GM12872 (cell line): ENCODE measurements at regions not wholly inside any gene's neighbourhood (a gene's known extent, or its start where the extent isn't known, plus 50 kb on each side); places are given as distances from the start of the nearest gene placed in this dataset.

Source experiments
- TF ChIP-seq, protein P1 (sequence below): IDR thresholded peaks from 3 replicates; pipeline ENCODE4 v1.5.1; 2011; ENCODE audit warnings: low read depth, mild to moderate bottlenecking, low read length, moderate library complexity; ENCODE audit not compliant: insufficient read depth

DNA sequence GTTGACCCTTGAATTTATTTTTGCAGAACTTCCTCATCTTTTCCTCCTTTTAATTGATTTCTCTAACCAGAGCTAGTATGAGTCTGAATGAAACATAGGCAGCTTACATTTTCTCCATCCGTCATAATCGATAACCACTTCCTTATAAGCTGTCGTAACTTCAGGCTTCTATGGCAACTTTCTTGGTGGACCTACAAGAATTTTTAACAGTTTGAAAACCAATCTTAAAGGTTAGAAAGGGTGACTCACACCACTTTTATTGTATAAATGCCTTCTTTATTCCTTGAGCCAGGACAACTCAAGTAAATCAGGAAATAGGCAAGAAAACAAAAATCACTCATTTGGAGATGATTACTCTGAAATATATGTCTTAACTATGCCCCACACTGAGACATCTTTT, 105.7 kb upstream of the KL start:
- TF ChIP-seq, protein P1, sequence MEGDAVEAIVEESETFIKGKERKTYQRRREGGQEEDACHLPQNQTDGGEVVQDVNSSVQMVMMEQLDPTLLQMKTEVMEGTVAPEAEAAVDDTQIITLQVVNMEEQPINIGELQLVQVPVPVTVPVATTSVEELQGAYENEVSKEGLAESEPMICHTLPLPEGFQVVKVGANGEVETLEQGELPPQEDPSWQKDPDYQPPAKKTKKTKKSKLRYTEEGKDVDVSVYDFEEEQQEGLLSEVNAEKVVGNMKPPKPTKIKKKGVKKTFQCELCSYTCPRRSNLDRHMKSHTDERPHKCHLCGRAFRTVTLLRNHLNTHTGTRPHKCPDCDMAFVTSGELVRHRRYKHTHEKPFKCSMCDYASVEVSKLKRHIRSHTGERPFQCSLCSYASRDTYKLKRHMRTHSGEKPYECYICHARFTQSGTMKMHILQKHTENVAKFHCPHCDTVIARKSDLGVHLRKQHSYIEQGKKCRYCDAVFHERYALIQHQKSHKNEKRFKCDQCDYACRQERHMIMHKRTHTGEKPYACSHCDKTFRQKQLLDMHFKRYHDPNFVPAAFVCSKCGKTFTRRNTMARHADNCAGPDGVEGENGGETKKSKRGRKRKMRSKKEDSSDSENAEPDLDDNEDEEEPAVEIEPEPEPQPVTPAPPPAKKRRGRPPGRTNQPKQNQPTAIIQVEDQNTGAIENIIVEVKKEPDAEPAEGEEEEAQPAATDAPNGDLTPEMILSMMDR: no peak

DNA sequence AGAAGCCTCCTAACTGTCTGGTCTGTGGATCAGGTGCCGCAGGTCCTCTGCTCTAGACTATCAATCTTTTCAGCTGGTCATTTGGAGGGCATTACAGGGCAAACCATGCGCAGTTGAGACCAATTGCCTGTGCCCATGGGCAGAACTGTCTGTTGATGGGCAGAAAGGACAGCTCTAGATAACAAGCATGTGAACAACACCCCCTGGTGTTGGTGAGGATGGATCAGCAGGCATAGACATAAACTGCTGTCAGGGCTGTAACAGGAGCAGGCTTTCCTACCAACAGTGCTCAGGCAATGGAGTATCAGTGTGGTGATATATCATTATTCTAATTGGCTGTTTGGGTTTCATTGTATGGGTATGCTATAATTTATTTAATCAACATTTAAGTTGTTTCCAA, 104.7 kb upstream of the KL start:
- TF ChIP-seq, protein P1: peak; percentile 59

DNA sequence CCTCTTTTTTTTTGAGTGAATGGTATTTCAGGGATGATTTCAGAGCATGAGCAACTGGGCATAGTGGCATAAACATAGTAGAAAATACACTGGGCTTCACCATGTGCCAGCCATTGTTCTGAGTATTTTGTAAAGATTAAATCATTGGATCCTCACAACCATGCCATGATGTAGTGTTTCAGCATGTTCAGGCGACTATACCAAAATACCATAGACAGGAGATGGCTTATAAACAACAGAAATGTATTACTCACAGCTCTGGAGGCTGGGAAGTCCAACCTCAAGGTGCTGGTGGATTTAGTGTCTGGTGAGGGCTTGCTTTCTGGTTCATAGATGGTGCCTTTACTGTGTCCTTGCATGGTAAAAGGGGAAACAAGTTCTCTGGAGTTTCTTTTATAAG, 101.5 kb upstream of the KL start:
- TF ChIP-seq, protein P1: no peak

DNA sequence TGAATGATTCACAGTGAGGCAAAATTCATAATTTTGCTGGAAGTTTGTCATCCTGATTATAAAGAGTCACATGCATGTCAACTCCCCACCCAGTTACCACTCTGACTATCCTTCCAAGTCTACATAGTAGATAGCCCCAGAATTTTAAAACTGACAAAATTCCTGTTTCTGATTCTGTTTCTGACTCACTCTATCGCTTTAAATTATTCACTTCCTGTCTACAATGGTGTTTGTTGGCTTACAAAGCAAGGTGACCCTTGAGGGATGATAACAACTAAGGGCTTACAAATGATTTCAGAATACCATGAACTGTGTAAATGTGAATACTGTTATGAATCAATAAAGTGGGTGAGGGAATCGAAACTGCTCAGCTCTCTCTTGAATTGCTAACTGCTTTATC, 98.7 kb upstream of the KL start:
- TF ChIP-seq, protein P1: no peak

DNA sequence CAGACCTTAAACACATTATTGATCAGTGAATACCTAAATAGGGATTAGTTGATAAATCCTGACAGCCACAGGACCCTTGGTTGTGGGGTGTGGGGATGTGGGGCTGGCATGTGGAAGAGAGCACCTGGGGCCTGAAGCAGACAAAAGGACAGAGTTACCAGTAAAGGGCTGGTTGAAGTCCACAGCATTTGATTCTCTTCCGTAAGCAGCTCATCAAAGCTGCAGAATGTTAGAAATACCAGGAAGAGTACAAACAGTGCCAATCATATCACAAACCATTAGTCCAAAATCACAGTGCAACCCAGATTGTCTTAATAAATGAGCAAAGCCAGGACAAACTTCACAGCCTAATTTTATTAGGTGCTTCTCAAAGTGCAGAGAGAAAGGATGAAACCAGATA, 92.5 kb upstream of the KL start:
- TF ChIP-seq, protein P1: no peak

DNA sequence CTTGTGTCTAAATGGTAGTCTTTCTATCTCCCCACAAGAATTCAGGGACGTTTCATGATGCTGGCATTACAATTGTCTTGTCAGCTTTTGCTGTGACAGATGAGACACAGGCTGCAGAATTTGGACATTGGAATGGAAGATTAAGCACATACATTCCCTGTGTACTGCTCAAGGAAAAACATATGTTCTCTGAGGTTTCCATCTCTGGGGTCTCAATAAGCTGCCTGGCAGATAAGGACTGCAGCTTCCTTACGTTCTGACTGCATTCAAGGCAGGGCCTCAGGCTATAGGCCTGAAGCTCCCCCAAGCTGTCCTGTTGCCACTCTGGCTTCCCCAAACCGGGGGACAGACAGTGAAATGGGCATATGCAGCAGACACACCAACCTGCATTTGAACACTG, 91.3 kb upstream of the KL start:
- TF ChIP-seq, protein P1: no peak

DNA sequence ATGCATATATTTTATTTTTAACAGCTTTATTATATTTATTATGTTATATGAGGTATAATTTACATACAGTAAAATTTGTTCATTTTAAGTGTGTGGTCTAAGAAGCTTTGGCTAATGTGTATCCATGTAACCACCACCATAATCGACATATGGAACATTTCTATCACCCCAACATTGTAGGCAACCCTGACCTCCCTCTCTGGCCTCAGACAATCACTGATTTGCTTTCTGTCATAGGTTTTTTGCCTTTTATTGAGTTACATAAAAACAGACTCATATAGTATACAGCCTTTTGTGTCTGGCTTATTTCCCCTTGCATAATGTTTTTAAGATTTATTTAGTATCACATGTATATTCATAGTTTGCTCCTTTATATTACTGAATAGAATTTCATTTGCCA, 90.7 kb upstream of the KL start:
- TF ChIP-seq, protein P1: no peak

DNA sequence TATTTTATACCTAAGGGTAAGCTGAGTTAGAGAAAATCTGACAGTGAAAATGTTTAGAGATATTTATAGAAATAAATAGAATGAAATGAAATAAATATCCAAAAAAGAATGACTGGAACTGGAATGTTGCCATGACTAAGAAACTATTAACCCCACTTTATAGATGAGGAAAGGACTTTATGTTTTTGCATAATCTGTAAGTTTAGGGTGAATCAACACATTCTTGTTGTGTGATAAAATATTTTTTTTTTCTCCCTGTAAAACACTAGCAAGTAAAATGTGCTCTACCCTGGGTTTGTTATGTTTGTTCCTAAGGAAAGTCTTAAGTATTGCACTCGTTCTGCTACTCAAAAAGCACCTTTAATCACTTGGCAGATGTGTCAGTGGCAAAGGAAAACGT, 83.8 kb upstream of the KL start:
- TF ChIP-seq, protein P1: no peak
